GM19452 (cell line): ENCODE measurements at regions not wholly inside any gene's neighbourhood (a gene's known extent, or its start where the extent isn't known, plus 50 kb on each side); places are given as distances from the start of the nearest gene placed in this dataset.

Experiments
- ATAC-seq: cut with Tn5 transposase; IDR thresholded peaks from one replicate; pipeline ENCODE4 v1.9.1; 2021; ENCODE audit not compliant: unreplicated experiment

- no peak for ATAC-seq
These were observed 172.8 kb downstream of the BCL11B start for GRCh38 chr14:99099051-99099787.

GRCh38 chr14:99100497-99101270 lies 171.3 kb downstream of the BCL11B start:
- no peak for ATAC-seq

DNA sequence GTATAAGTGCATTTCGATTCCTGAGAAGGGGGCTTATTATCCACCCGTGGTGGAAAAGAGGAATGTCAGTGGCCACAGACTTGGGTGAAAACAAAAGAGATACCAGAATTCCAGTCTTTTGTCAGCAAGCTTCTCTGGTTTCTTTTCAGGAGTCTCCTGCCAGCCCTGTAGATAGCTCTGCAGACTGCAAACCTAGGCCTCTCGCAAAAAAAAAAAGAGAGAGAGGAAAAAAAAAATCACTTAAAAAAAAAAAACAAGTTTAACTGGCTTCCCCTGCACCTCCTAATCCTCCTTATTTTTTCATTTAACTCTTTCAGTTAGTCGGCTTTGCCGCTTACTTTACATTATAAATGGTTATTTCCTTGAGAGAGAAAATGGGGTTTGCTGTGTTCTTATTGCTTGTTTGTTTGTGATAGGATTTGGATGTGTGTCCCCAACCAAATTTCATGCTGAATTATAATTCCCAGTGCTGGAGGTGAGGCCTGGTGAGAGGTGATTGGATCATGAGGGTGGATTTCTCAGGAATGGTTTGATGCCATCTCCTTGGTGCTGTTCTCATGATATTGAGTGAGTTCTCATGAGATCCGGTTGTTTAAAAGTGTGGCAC lies 170.0 kb downstream of the BCL11B start:
- ATAC-seq = no peak

DNA sequence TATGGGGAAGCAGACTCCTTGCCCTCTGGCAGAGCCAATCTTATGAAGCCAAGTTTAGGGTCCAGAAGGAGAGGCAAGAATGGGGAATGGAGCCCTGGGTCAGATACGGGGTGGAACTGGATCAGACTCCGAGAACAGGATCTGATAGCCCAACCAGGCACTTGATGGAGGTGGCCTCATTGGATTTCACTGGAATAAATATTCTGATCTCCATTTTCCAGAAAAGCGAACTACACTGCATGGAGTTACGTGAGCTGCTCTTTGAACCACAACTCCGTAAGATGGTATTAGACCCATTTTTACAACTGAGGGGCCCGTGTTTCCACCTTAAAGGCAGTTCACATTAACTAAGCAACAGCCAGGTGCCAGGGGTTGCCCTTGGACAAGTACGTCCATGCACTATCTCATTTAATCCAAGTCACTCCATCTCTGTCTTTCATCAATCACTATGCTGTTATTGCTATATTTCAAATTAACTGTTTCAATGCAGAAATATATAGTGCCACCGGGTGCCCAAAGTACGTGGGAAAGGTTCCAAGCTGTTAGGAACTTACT lies 155.2 kb downstream of the BCL11B start:
- ATAC-seq = no peak

DNA sequence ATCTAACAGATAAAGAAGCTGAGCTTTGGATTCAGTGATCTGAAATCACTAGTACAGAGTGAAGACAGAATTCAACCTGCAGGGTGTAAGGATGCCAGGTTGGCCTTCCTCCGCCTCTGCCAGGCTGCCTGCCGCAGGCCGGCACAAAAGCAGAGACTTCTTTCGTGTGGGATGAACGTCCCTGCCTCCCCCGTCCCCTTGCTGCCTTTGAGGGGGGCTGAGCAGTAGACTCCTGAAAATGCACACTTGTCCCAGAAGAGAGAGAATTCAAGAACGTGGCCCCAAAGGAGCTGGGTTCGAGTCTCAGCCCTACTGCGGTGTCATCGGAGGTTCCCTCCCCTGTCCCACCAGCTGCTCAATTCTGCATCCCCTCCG lies 154.3 kb downstream of the BCL11B start:
- no peak for ATAC-seq

- ATAC-seq = no peak
These were observed 153.8 kb downstream of the BCL11B start for GRCh38 chr14:99118046-99118721.

- ATAC-seq = no peak
These were observed 153.1 kb downstream of the BCL11B start for GRCh38 chr14:99118946-99119345.
